ENCODE measurements at regions not wholly inside any gene's neighbourhood (a gene's known extent, or its start where the extent isn't known, plus 50 kb on each side); places are given as distances from the start of the nearest gene placed in this dataset.

- no peak for DNase-seq
Measured at GRCh38 chr5:110347781-110348180, 378.7 kb downstream of the TMEM232 start.

DNA sequence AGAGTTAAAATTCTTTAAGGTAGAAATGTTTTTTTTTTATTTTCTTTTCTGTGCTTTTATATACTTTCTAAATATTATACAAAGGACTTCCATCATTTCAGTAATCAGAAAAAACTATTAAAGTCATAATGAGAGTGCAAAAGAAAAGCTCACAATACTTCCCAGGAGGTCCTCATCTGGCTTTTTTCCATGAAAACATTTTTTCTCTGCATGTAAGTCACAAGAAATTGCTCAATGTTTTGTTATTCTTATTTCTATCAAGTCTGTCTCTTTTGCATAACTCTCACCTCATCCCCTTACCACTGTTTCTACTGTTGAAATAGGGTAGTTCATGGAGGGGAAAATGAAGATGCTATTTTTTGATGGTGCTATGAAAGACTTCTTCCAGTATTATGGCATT lies 375.0 kb downstream of the TMEM232 start:
- DNase-seq = no peak

DNA sequence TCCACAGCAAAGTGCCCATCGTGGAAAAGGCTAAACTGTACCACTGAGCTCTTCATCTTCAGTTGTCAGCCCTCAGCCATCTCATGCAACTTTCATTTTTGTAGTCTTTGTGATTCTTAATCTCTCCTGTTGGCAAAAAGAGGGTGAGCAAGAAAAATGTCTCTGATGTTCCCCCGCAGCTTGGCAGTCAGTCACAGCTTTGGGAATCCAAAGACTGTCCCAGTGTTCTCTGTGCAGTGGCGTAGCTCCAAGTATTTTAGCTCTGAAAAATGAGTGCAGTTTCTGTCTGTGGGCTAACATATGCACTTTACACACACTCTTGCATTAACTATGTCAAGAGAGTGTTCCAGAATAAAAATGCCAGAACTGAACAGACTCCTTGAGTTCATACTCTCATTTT lies 372.2 kb downstream of the TMEM232 start:
- DNase-seq = peak in 4 of 56 donors; percentile 3 to 15 (median 7)

- peak in 17 of 56 donors; percentile 2 to 46 (median 17) for DNase-seq
Measured at GRCh38 chr5:110354915-110355644, 371.4 kb downstream of the TMEM232 start.

GRCh38 chr5:110356677-110357076 lies 369.8 kb downstream of the TMEM232 start:
- DNase-seq = no peak

- no peak for DNase-seq
Measured at GRCh38 chr5:110359221-110359620, 367.2 kb downstream of the TMEM232 start.

DNA sequence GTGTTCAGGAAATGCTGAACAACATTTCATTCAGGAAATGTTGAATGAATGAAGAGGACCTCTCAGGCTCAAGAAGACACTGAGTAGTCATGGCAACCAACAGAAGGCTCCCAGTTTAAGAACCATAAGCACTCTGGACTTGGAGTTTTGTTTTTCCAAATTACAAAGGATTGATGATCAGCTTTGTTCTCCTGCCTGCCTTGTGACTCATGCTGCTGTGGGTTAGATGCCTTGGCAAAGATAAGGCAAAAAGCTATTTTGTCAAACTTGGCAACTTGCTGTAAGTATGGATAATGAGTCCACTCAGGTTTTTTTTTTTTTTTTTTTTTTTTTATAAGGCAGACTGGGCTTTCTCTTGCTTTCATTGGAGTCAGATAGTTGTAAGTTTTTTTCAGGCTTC lies 365.0 kb downstream of the TMEM232 start:
- DNase-seq = no peak

- no peak for DNase-seq
Measured at GRCh38 chr5:110362261-110362660, 364.2 kb downstream of the TMEM232 start.

DNA sequence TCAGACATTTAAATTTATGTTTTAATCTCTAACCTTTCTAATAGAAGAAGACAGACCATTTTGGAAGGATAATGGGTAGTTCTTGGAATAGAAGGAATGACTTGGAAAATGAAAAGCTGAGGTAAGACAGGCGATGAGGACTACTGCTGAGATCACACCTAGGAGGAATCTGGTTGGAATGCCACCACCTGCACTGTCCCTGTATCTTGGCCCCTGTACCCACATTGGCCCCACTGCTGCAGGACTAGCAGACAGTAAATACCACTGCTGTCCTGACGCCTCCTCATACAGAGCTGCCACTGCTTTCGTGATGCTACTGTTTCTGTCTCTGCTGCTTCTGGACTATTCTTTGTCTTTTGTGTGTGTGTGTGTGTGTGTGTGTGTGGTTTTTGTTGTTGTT lies 359.8 kb downstream of the TMEM232 start:
- DNase-seq = no peak
